ENCODE measurements at regions not wholly inside any gene's neighbourhood (a gene's known extent, or its start where the extent isn't known, plus 50 kb on each side); places are given as distances from the start of the nearest gene placed in this dataset.

- DNase-seq, result no peak
- H3K4me3 ChIP-seq, result no peak overlapping the region
- H3K4me1 ChIP-seq, result no peaks in the 10 kb centered on the region
- no peaks in the 10 kb centered on the region for H3K36me3 ChIP-seq
- H3K9me3 ChIP-seq, result no peaks in the 10 kb centered on the region
- ATAC-seq, result no peak
- H3K27ac ChIP-seq, result no peak overlapping the region
- intact Hi-C loops (cut with DNase I), result no loop called here
- no peak for TF ChIP-seq CTCF (IDR thresholded peaks at IDR 0.05)
- H3K27me3 ChIP-seq, result no peaks in the 10 kb centered on the region
These were observed 114.1 kb upstream of the TRIB2 start for GRCh38 chr2:12602661-12603060.

GRCh38 chr2:12603781-12604295 lies 112.9 kb upstream of the TRIB2 start:
- H3K27me3 ChIP-seq, result no peaks in the 10 kb centered on the region
- intact Hi-C loops (cut with DNase I), result no loop called here
- no peak for TF ChIP-seq CTCF (IDR thresholded peaks at IDR 0.05)
- DNase-seq (no peak), ATAC-seq (no peak)
- H3K9me3 ChIP-seq, result no peaks in the 10 kb centered on the region
- no peaks in the 10 kb centered on the region for H3K36me3 ChIP-seq
- H3K4me1 ChIP-seq, result no peaks in the 10 kb centered on the region
- no peak overlapping the region for H3K4me3 ChIP-seq
- no peak overlapping the region for H3K27ac ChIP-seq

GRCh38 chr2:12604341-12604740 lies 112.4 kb upstream of the TRIB2 start:
- ATAC-seq, result no peak
- intact Hi-C loops (cut with DNase I), result no loop called here
- no peaks in the 10 kb centered on the region for H3K27me3 ChIP-seq
- no peaks in the 10 kb centered on the region for H3K36me3 ChIP-seq
- no peak for TF ChIP-seq CTCF (IDR thresholded peaks at IDR 0.05)
- no peak overlapping the region for H3K4me3 ChIP-seq
- no peak for DNase-seq
- no peaks in the 10 kb centered on the region for H3K4me1 ChIP-seq
- no peak overlapping the region for H3K27ac ChIP-seq
- no peaks in the 10 kb centered on the region for H3K9me3 ChIP-seq

- no peak for TF ChIP-seq CTCF (IDR thresholded peaks at IDR 0.05)
- Histone ChIP-seq H3K9me3 (no peaks in the 10 kb centered on the region), H3K27ac (no peak overlapping the region), H3K27me3 (no peaks in the 10 kb centered on the region), H3K4me3 (no peak overlapping the region), H3K4me1 (no peaks in the 10 kb centered on the region), H3K36me3 (no peaks in the 10 kb centered on the region)
- intact Hi-C loops (cut with DNase I), result no loop called here
- ATAC-seq, result no peak
- DNase-seq, result no peak
These were observed 111.4 kb upstream of the TRIB2 start for GRCh38 chr2:12605366-12605765.

- TF ChIP-seq CTCF (IDR thresholded peaks at IDR 0.05), result no peak
- Histone ChIP-seq H3K4me3 (no peak overlapping the region), H3K27ac (no peak overlapping the region), H3K9me3 (no peaks in the 10 kb centered on the region), H3K36me3 (no peaks in the 10 kb centered on the region), H3K27me3 (no peaks in the 10 kb centered on the region), H3K4me1 (no peaks in the 10 kb centered on the region)
- intact Hi-C loops (cut with DNase I), result no loop called here
- DNase-seq (no peak), ATAC-seq (no peak)
These were observed 110.8 kb upstream of the TRIB2 start for GRCh38 chr2:12605936-12606335.

Measured in left lung (tissue), 4 donors.